OCI-LY1 (cell line): ENCODE measurements at regions not wholly inside any gene's neighbourhood (a gene's known extent, or its start where the extent isn't known, plus 50 kb on each side); places are given as distances from the start of the nearest gene placed in this dataset.

Experiments
- H2AFZ ChIP-seq: fragments of 200-600 bp; sonication (generic), shearing (Covaris generic); 2 replicates; pipeline ENCODE4 v1.6.0; 2014; ENCODE audit warnings: antibody characterized with exemption, mild to moderate bottlenecking, low read length
- H3F3A ChIP-seq: fragments of 200-600 bp; sonication (generic), shearing (Covaris generic); 2 replicates; pipeline ENCODE4 v1.6.0; 2014; ENCODE audit warnings: mild to moderate bottlenecking, antibody characterized with exemption, low read length, moderate library complexity; ENCODE audit not compliant: insufficient read depth
- H3K27ac ChIP-seq: fragments of 200-600 bp; sonication (generic); 2 replicates; pipeline ENCODE4 v1.5.1; 2014; ENCODE audit warnings: low read length, mixed run types, mild to moderate bottlenecking, low read depth; ENCODE audit not compliant: poor library complexity, severe bottlenecking
- H3K27me3 ChIP-seq: fragments of 200-600 bp; sonication (generic); 2 replicates; pipeline ENCODE4 v1.6.0; 2014; ENCODE audit warnings: antibody characterized with exemption, mild to moderate bottlenecking, low read length, moderate library complexity; ENCODE audit not compliant: insufficient read depth
- H3K36me3 ChIP-seq: fragments of 200-600 bp; sonication (generic); 2 replicates; pipeline ENCODE4 v1.6.1; 2014; ENCODE audit warnings: mild to moderate bottlenecking, antibody characterized with exemption, low read length, moderate library complexity, mixed read lengths; ENCODE audit not compliant: insufficient read depth
- H3K4me1 ChIP-seq: fragments of 200-600 bp; sonication (generic); 2 replicates; pipeline ENCODE4 v1.5.1; 2014; ENCODE audit warnings: mild to moderate bottlenecking, low read length, moderate library complexity; ENCODE audit not compliant: insufficient read depth, severe bottlenecking
- H3K4me2 ChIP-seq: fragments of 200-600 bp; sonication (generic), shearing (Covaris generic); 2 replicates; pipeline ENCODE4 v1.6.1; 2014; ENCODE audit warnings: low read length
- H3K4me3 ChIP-seq: fragments of 200-600 bp; sonication (generic); 2 replicates; pipeline ENCODE4 v1.5.1; 2014; ENCODE audit warnings: low read length, low read depth, mild to moderate bottlenecking, mixed read lengths; ENCODE audit not compliant: poor library complexity, severe bottlenecking
- H3K79me2 ChIP-seq: fragments of 200-600 bp; shearing (Covaris generic); 2 replicates; pipeline ENCODE4 v1.6.1; 2016; ENCODE audit warnings: mixed run types, low read length, mixed read lengths; ENCODE audit not compliant: insufficient read depth
- H3K9ac ChIP-seq: fragments of 200-600 bp; sonication (generic), shearing (Covaris generic); 2 replicates; pipeline ENCODE4 v1.6.1; 2014; ENCODE audit warnings: mild to moderate bottlenecking, low read length, mixed read lengths
- H3K9me2 ChIP-seq: fragments of 200-600 bp; sonication (generic), shearing (Covaris generic); 2 replicates; pipeline ENCODE4 v1.6.1; 2014; ENCODE audit warnings: low read depth, mild to moderate bottlenecking, low read length, mixed read lengths
- H3K9me3 ChIP-seq: fragments of 200-600 bp; shearing (Covaris generic); 2 replicates; pipeline ENCODE4 v1.6.1; 2014; ENCODE audit warnings: low read length, mixed read lengths
- H4K20me1 ChIP-seq: fragments of 200-600 bp; sonication (generic), shearing (Covaris generic); 2 replicates; pipeline ENCODE4 v1.6.0; 2016; ENCODE audit warnings: mild to moderate bottlenecking, low read length; ENCODE audit not compliant: insufficient read depth
- CTCF ChIP-seq: fragments of 200-600 bp; sonication (generic), shearing (Covaris generic); IDR thresholded peaks from 2 replicates; pipeline ENCODE4 v1.5.1; 2017; ENCODE audit warnings: mild to moderate bottlenecking, antibody characterized with exemption, low read length, moderate library complexity, mixed read lengths
- EZH2 ChIP-seq: fragments of 200-600 bp; sonication (generic), shearing (Covaris generic); IDR thresholded peaks from 2 replicates; pipeline ENCODE4 v1.8.0; 2017; ENCODE audit warnings: borderline replicate concordance, mixed run types, mild to moderate bottlenecking, antibody characterized with exemption, low read length, moderate library complexity, mixed read lengths

- H3K36me3 ChIP-seq, result no peaks in the 10 kb centered on the region
- no peak overlapping the region for H2AFZ ChIP-seq
- no peaks in the 10 kb centered on the region for H3K9me2 ChIP-seq
- H3K9ac ChIP-seq, result no peak overlapping the region
- no peak overlapping the region for H3K27ac ChIP-seq
- no peaks in the 10 kb centered on the region for H3K4me1 ChIP-seq
- no peaks in the 10 kb centered on the region for H3K79me2 ChIP-seq
- no peaks in the 10 kb centered on the region for H4K20me1 ChIP-seq
- H3K4me2 ChIP-seq, result no peak overlapping the region
- H3K27me3 ChIP-seq, result no peaks in the 10 kb centered on the region
- no peaks in the 10 kb centered on the region for H3F3A ChIP-seq
- TF ChIP-seq EZH2, result no peak
- TF ChIP-seq CTCF, result no peak
- no peaks in the 10 kb centered on the region for H3K9me3 ChIP-seq
- no peak overlapping the region for H3K4me3 ChIP-seq
Observed at GRCh38 chr5:109589239-109589638, 100.5 kb upstream of the MAN2A1 start.

- H3K9ac ChIP-seq, result no peak overlapping the region
- no peak overlapping the region for H2AFZ ChIP-seq
- no peak overlapping the region for H3K27ac ChIP-seq
- no peak overlapping the region for H3K4me2 ChIP-seq
- no peaks in the 10 kb centered on the region for H3K79me2 ChIP-seq
- H3K9me3 ChIP-seq, result no peaks in the 10 kb centered on the region
- TF ChIP-seq EZH2, result no peak
- no peak for TF ChIP-seq CTCF
- no peaks in the 10 kb centered on the region for H3K4me1 ChIP-seq
- H4K20me1 ChIP-seq, result no peaks in the 10 kb centered on the region
- no peaks in the 10 kb centered on the region for H3K9me2 ChIP-seq
- H3K4me3 ChIP-seq, result no peak overlapping the region
- H3K27me3 ChIP-seq, result no peaks in the 10 kb centered on the region
- H3F3A ChIP-seq, result no peaks in the 10 kb centered on the region
- H3K36me3 ChIP-seq, result no peaks in the 10 kb centered on the region
Observed at GRCh38 chr5:109588281-109589035, 101.3 kb upstream of the MAN2A1 start.

GRCh38 chr5:109584986-109585599 lies 104.6 kb upstream of the MAN2A1 start:
- H3K9ac ChIP-seq, result no peak overlapping the region
- no peaks in the 10 kb centered on the region for H3K9me3 ChIP-seq

More at GRCh38 chr5:109584986-109585599, 104.6 kb upstream of the MAN2A1 start:
- Histone ChIP-seq H4K20me1 (no peaks in the 10 kb centered on the region), H3K9me2 (no peaks in the 10 kb centered on the region), H3K4me1 (no peaks in the 10 kb centered on the region), H3K79me2 (no peaks in the 10 kb centered on the region), H3K4me3 (no peak overlapping the region), H2AFZ (no peak overlapping the region), H3K27ac (no peak overlapping the region), H3K4me2 (no peak overlapping the region), H3K27me3 (no peaks in the 10 kb centered on the region), H3K36me3 (no peaks in the 10 kb centered on the region), H3F3A (no peaks in the 10 kb centered on the region)
- no peak for TF ChIP-seq CTCF
